ENCODE measurements at regions not wholly inside any gene's neighbourhood (a gene's known extent, or its start where the extent isn't known, plus 50 kb on each side); places are given as distances from the start of the nearest gene placed in this dataset.

- H3K4me1 ChIP-seq (ENCODE audit: insufficient read depth, low read length, poor library complexity, severe bottlenecking) = no peaks in the 10 kb centered on the region
- DNase-seq (ENCODE audit: low spot score) = no peak
- ChIA-PET POLR2A (ENCODE audit: low non-redundant PET) (no interaction called here), CTCF (no interaction called here)
- no TSS peak for BruUV-seq (replicated peaks)
- H3K9me3 ChIP-seq (ENCODE audit: low read depth, low read length, poor library complexity, severe bottlenecking) = peaks cover 6% of the 10 kb centered on the region
- no peak overlapping the region for H3K27ac ChIP-seq (ENCODE audit: low read depth, low read length, poor library complexity, severe bottlenecking)
- TF ChIP-seq EZH2 (IDR thresholded peaks at IDR 0.05; ENCODE audit: borderline replicate concordance, low read depth, low read length, poor library complexity, severe bottlenecking) (no peak), CTCF (conservative IDR thresholded peaks at IDR 0.05; ENCODE audit: low read depth, low read length) (no peak)
- no peak overlapping the region for H3K4me3 ChIP-seq (ENCODE audit: low read depth, low read length, poor library complexity, severe bottlenecking)
- H3K36me3 ChIP-seq (ENCODE audit: insufficient read depth, low read length, poor library complexity, severe bottlenecking) = no peaks in the 10 kb centered on the region
- H3K27me3 ChIP-seq (replicated peaks; ENCODE audit: insufficient read depth, low read depth, low read length, poor library complexity) = no peaks in the 10 kb centered on the region
- intact Hi-C loops (cut with micrococcal nuclease; ENCODE audit: unreplicated experiment) = no loop called here
These were observed 120.6 kb downstream of the FASLG start for GRCh38 chr1:172779491-172779890.

- intact Hi-C loops (cut with micrococcal nuclease; ENCODE audit: unreplicated experiment) = no loop called here
- Histone ChIP-seq H3K27me3 (replicated peaks; ENCODE audit: insufficient read depth, low read depth, low read length, poor library complexity) (no peaks in the 10 kb centered on the region), H3K4me3 (ENCODE audit: low read depth, low read length, poor library complexity, severe bottlenecking) (no peak overlapping the region), H3K9me3 (ENCODE audit: low read depth, low read length, poor library complexity, severe bottlenecking) (peaks cover 6% of the 10 kb centered on the region), H3K4me1 (ENCODE audit: insufficient read depth, low read length, poor library complexity, severe bottlenecking) (no peaks in the 10 kb centered on the region), H3K27ac (ENCODE audit: low read depth, low read length, poor library complexity, severe bottlenecking) (no peak overlapping the region), H3K36me3 (ENCODE audit: insufficient read depth, low read length, poor library complexity, severe bottlenecking) (no peaks in the 10 kb centered on the region)
- no peak for TF ChIP-seq CTCF (conservative IDR thresholded peaks at IDR 0.05; ENCODE audit: low read depth, low read length)
- no peak for TF ChIP-seq EZH2 (IDR thresholded peaks at IDR 0.05; ENCODE audit: borderline replicate concordance, low read depth, low read length, poor library complexity, severe bottlenecking)
- CTCF ChIA-PET = no interaction called here
- POLR2A ChIA-PET (ENCODE audit: low non-redundant PET) = no interaction called here
- DNase-seq (ENCODE audit: low spot score) = no peak
- no TSS peak for BruUV-seq (replicated peaks)
These were observed 122.7 kb downstream of the FASLG start for GRCh38 chr1:172781513-172782140.

GRCh38 chr1:172789840-172790239 lies 130.9 kb downstream of the FASLG start:
- ChIA-PET CTCF (no interaction called here), POLR2A (ENCODE audit: low non-redundant PET) (no interaction called here)
- Histone ChIP-seq H3K4me3 (ENCODE audit: low read depth, low read length, poor library complexity, severe bottlenecking) (no peak overlapping the region), H3K27me3 (replicated peaks; ENCODE audit: insufficient read depth, low read depth, low read length, poor library complexity) (no peaks in the 10 kb centered on the region), H3K4me1 (ENCODE audit: insufficient read depth, low read length, poor library complexity, severe bottlenecking) (no peaks in the 10 kb centered on the region), H3K27ac (ENCODE audit: low read depth, low read length, poor library complexity, severe bottlenecking) (no peak overlapping the region), H3K9me3 (ENCODE audit: low read depth, low read length, poor library complexity, severe bottlenecking) (no peaks in the 10 kb centered on the region), H3K36me3 (ENCODE audit: insufficient read depth, low read length, poor library complexity, severe bottlenecking) (no peaks in the 10 kb centered on the region)
- no peak for DNase-seq (ENCODE audit: low spot score)
- no peak for TF ChIP-seq EZH2 (IDR thresholded peaks at IDR 0.05; ENCODE audit: borderline replicate concordance, low read depth, low read length, poor library complexity, severe bottlenecking)
- no peak for TF ChIP-seq CTCF (conservative IDR thresholded peaks at IDR 0.05; ENCODE audit: low read depth, low read length)
- no TSS peak for BruUV-seq (replicated peaks)
- intact Hi-C loops (cut with micrococcal nuclease; ENCODE audit: unreplicated experiment) = no loop called here
